ENCODE measurements at regions not wholly inside any gene's neighbourhood (a gene's known extent, or its start where the extent isn't known, plus 50 kb on each side); places are given as distances from the start of the nearest gene placed in this dataset.

DNA sequence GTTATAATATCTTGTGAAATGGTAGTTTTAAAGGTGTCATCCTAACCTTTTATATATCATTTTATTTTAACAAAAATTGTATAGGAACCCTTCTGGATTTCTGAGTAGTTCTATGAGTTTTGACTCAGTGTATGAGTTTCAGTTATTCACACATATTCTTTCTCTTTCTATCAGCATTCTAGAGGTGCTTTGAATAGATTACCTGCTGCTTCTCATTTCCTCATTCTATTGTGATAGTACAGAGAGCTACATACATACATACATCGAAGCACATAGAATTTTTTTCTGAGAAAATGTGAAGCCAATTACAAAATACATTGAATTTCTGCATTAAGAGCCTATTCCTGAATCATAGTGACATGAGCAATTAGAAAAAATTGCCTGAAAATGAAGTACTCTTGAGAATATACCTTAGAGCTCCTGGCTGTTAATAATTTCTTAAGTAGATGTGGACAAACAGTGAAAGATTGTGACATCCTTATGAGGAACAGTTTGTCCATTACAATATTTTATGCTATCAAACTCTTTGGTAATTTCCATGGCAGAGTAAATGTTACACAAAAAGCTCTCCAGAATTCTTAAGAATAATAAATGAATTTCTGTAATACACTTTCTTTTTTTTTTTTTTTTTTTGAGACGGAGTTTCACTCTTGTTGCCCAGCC is 556.6 kb downstream of the TRHDE start:
- H3K27ac Mint-ChIP-seq, result no peak overlapping the region
- TF ChIP-seq, protein P1, sequence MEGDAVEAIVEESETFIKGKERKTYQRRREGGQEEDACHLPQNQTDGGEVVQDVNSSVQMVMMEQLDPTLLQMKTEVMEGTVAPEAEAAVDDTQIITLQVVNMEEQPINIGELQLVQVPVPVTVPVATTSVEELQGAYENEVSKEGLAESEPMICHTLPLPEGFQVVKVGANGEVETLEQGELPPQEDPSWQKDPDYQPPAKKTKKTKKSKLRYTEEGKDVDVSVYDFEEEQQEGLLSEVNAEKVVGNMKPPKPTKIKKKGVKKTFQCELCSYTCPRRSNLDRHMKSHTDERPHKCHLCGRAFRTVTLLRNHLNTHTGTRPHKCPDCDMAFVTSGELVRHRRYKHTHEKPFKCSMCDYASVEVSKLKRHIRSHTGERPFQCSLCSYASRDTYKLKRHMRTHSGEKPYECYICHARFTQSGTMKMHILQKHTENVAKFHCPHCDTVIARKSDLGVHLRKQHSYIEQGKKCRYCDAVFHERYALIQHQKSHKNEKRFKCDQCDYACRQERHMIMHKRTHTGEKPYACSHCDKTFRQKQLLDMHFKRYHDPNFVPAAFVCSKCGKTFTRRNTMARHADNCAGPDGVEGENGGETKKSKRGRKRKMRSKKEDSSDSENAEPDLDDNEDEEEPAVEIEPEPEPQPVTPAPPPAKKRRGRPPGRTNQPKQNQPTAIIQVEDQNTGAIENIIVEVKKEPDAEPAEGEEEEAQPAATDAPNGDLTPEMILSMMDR (conservative IDR thresholded peaks at IDR 0.05), result no peak
- no peaks in the 10 kb centered on the region for H3K9me3 Mint-ChIP-seq
- H3K27me3 Mint-ChIP-seq, result no peaks in the 10 kb centered on the region
- no peaks in the 10 kb centered on the region for H3K4me1 Mint-ChIP-seq (ENCODE audit: unreplicated experiment)
- H3K4me3 Mint-ChIP-seq, result no peak overlapping the region
- no peak for DNase-seq (ENCODE audit: extremely low spot score, unreplicated experiment)
- H3K36me3 Mint-ChIP-seq, result no peaks in the 10 kb centered on the region

DNA sequence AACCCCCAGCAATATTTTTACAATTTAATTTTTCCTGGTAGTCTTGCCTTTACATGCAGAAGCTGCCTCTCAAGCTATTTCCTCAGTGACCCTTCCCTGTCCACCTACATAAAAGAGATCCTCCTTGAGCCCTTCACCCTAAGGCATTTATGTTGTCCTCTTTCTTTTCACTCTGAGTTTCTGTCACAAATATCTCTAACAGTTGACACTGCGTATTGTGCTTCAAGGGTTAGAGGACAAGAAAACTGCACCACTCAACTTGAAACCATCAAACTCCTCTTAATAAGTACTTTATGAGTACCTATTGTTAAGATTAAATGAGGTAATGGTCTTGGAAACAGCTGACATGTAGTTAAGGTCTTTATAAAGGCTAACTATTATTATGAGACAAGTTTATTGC is 557.7 kb downstream of the TRHDE start:
- H3K4me3 Mint-ChIP-seq, result no peak overlapping the region
- H3K27me3 Mint-ChIP-seq, result no peaks in the 10 kb centered on the region
- H3K9me3 Mint-ChIP-seq, result no peaks in the 10 kb centered on the region
- H3K4me1 Mint-ChIP-seq (ENCODE audit: unreplicated experiment), result no peaks in the 10 kb centered on the region
- TF ChIP-seq, protein P1 (conservative IDR thresholded peaks at IDR 0.05), result no peak
- no peaks in the 10 kb centered on the region for H3K36me3 Mint-ChIP-seq
- no peak for DNase-seq (ENCODE audit: extremely low spot score, unreplicated experiment)
- no peak overlapping the region for H3K27ac Mint-ChIP-seq

DNA sequence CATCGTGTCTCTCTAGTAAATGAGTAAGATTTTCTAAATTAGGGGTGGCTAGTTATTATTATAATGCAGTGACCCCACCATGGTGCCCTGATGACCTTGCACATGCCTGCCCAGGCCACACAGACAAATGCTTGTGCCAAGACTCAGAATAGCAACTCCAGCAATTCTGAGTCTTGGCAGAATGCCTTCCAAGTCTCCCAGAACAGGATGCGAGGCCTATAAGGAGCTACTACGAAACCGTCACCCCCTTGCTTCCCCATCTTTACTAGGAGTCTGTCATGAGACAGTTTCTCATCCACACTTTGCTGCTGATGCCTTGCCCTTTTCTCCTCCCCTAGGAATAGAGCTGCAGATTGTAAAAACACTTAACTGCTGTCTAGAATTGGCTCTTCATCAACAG is 559.9 kb downstream of the TRHDE start:
- peaks cover 8% of the 10 kb centered on the region for H3K4me1 Mint-ChIP-seq (ENCODE audit: unreplicated experiment)
- no peak for DNase-seq (ENCODE audit: extremely low spot score, unreplicated experiment)
- H3K9me3 Mint-ChIP-seq, result no peaks in the 10 kb centered on the region
- H3K27ac Mint-ChIP-seq, result no peak overlapping the region
- no peaks in the 10 kb centered on the region for H3K36me3 Mint-ChIP-seq
- no peak overlapping the region for H3K4me3 Mint-ChIP-seq
- H3K27me3 Mint-ChIP-seq, result no peaks in the 10 kb centered on the region
- TF ChIP-seq, protein P1 (conservative IDR thresholded peaks at IDR 0.05), result no peak

DNA sequence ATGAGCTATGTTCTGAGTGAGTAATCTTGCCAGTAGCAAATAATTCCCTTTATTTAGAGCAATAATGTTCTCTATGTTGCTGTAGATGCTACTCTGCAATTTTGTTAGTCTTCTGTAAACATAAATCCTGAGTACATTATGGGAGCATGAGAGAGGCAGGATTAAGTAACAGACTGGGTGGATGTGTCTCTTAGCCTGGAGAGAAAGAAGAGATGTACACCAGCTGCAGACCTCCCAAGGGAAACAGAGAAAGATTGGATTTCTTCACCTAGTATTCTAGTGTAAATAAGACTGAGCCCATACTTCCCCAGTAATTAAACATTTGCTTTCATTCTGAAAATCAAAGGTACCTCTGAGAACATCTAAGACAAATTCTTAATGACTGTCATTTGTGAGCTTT is 564.0 kb downstream of the TRHDE start:
- Mint-ChIP-seq H3K36me3 (no peaks in the 10 kb centered on the region), H3K4me3 (no peak overlapping the region), H3K27me3 (no peaks in the 10 kb centered on the region), H3K27ac (no peak overlapping the region), H3K4me1 (ENCODE audit: unreplicated experiment) (peaks cover 8% of the 10 kb centered on the region), H3K9me3 (no peaks in the 10 kb centered on the region)
- TF ChIP-seq, protein P1 (conservative IDR thresholded peaks at IDR 0.05), result no peak
- no peak for DNase-seq (ENCODE audit: extremely low spot score, unreplicated experiment)

DNA sequence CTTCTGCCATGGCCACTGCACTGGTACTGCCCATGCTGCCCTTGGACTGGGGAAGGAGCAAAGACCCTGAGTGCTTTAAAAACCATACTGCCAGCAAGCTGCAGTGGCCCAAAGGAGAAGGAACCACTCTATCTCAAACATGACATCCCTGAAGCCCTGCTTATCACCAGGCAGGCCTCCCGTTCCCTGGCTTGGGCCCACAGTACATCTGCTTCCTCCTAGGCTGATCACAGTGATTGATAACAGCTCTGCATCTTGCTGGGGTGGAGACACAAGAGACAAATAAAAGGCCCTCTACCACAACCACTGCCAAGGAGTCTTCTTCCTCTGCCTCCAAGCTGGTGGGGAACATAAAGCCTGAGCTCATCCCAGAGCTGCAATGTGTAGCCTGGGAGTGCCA is 567.5 kb downstream of the TRHDE start:
- TF ChIP-seq, protein P1 (conservative IDR thresholded peaks at IDR 0.05), result no peak
- Mint-ChIP-seq H3K4me1 (ENCODE audit: unreplicated experiment) (peaks cover 8% of the 10 kb centered on the region), H3K27me3 (no peaks in the 10 kb centered on the region), H3K27ac (no peak overlapping the region), H3K9me3 (no peaks in the 10 kb centered on the region), H3K4me3 (no peak overlapping the region), H3K36me3 (no peaks in the 10 kb centered on the region)
- DNase-seq (ENCODE audit: extremely low spot score, unreplicated experiment), result no peak

DNA sequence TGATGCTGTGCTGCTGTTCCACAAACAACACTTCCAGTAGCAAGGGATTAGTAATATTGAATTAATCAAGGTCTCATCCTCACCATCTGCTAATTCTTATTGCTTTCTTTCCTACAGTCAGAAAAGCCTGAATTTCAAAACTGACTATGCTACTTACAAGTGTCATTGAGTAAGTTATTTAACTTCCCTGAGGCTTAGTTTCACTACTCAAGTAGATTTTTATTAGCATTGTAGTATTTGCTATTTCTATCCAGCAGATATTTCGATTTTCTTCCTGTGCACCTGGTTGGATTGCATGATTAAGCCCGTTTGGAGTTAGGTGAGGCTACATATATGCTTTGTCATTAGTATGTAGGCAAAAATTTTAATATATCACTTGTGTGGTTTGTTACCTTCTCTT is 591.5 kb downstream of the TRHDE start:
- Mint-ChIP-seq H3K27me3 (no peaks in the 10 kb centered on the region), H3K4me3 (no peak overlapping the region), H3K27ac (no peak overlapping the region), H3K36me3 (no peaks in the 10 kb centered on the region), H3K9me3 (no peaks in the 10 kb centered on the region), H3K4me1 (ENCODE audit: unreplicated experiment) (no peaks in the 10 kb centered on the region)
- TF ChIP-seq, protein P1 (conservative IDR thresholded peaks at IDR 0.05), result no peak
- no peak for DNase-seq (ENCODE audit: extremely low spot score, unreplicated experiment)

Measured in type B pancreatic cell (in vitro differentiated cells).